Chondrocyte (in vitro differentiated cells): ENCODE measurements at regions not wholly inside any gene's neighbourhood (a gene's known extent, or its start where the extent isn't known, plus 50 kb on each side); places are given as distances from the start of the nearest gene placed in this dataset.

Source experiments
- DNase-seq: peaks from one replicate; pipeline ENCODE4 v3.0.0; 2021; ENCODE audit warnings: mixed read lengths, low spot score
- H3K27ac Mint-ChIP-seq: one replicate; pipeline ENCODE4 v1.8.0; 2021; ENCODE audit warnings: mild to moderate bottlenecking, moderate library complexity, mixed read lengths; ENCODE audit not compliant: unreplicated experiment
- H3K27me3 Mint-ChIP-seq: 2 replicates; pipeline ENCODE4 v1.8.0; 2021; ENCODE audit warnings: low read depth, mixed read lengths
- H3K36me3 Mint-ChIP-seq: 2 replicates; pipeline ENCODE4 v1.8.0; 2021; ENCODE audit warnings: low read depth, mixed read lengths
- H3K4me1 Mint-ChIP-seq: 2 replicates; pipeline ENCODE4 v1.8.0; 2021; ENCODE audit warnings: low read depth, mild to moderate bottlenecking, mixed read lengths
- H3K4me3 Mint-ChIP-seq: one replicate; pipeline ENCODE4 v1.8.0; 2021; ENCODE audit warnings: mild to moderate bottlenecking, moderate library complexity, mixed read lengths; ENCODE audit not compliant: unreplicated experiment
- H3K9me3 Mint-ChIP-seq: 2 replicates; pipeline ENCODE4 v1.8.0; 2021; ENCODE audit warnings: low read depth, mixed read lengths
- CTCF ChIP-seq: fragments of 200-600 bp; sonication (generic); IDR thresholded peaks from 2 replicates; pipeline ENCODE4 v1.5.0; 2021; ENCODE audit warnings: antibody characterized with exemption, mild to moderate bottlenecking, moderate library complexity

- Mint-ChIP-seq H3K27me3 (no peaks in the 10 kb centered on the region), H3K27ac (no peak overlapping the region), H3K36me3 (peaks cover 6% of the 10 kb centered on the region), H3K4me1 (peaks cover 31% of the 10 kb centered on the region), H3K9me3 (peaks cover 29% of the 10 kb centered on the region), H3K4me3 (no peak overlapping the region)
- DNase-seq, result no peak
- TF ChIP-seq CTCF, result no peak
Measured at GRCh38 chr9:115877852-115878438, 275.6 kb upstream of the PAPPA start.

GRCh38 chr9:115879451-115879850, 274.1 kb upstream of the PAPPA start:
- DNase-seq, result no peak
- H3K4me3 Mint-ChIP-seq, result no peak overlapping the region
- H3K36me3 Mint-ChIP-seq, result peaks cover 5% of the 10 kb centered on the region
- peaks cover 23% of the 10 kb centered on the region for H3K9me3 Mint-ChIP-seq
- no peak overlapping the region for H3K27ac Mint-ChIP-seq
- no peak for TF ChIP-seq CTCF
- peaks cover 46% of the 10 kb centered on the region for H3K4me1 Mint-ChIP-seq
- no peaks in the 10 kb centered on the region for H3K27me3 Mint-ChIP-seq

GRCh38 chr9:115880221-115880885, 273.2 kb upstream of the PAPPA start:
- Mint-ChIP-seq H3K4me3 (no peak overlapping the region), H3K4me1 (peaks cover 53% of the 10 kb centered on the region), H3K27ac (no peak overlapping the region), H3K36me3 (peaks cover 5% of the 10 kb centered on the region), H3K27me3 (no peaks in the 10 kb centered on the region), H3K9me3 (peaks cover 17% of the 10 kb centered on the region)
- no peak for TF ChIP-seq CTCF
- DNase-seq, result no peak

- no peak for DNase-seq
- Mint-ChIP-seq H3K27me3 (no peaks in the 10 kb centered on the region), H3K4me3 (no peak overlapping the region), H3K9me3 (no peaks in the 10 kb centered on the region), H3K36me3 (no peaks in the 10 kb centered on the region), H3K4me1 (peaks cover 51% of the 10 kb centered on the region), H3K27ac (peak overlapping the region; percentile 23)
- TF ChIP-seq CTCF, result no peak
Measured at GRCh38 chr9:115882911-115883310, 270.7 kb upstream of the PAPPA start.

GRCh38 chr9:115883467-115884329, 269.9 kb upstream of the PAPPA start:
- no peak overlapping the region for H3K4me3 Mint-ChIP-seq
- no peaks in the 10 kb centered on the region for H3K9me3 Mint-ChIP-seq
- DNase-seq, result no peak
- peaks cover 43% of the 10 kb centered on the region for H3K4me1 Mint-ChIP-seq
- H3K27ac Mint-ChIP-seq, result peak overlapping the region; percentile 23
- no peaks in the 10 kb centered on the region for H3K27me3 Mint-ChIP-seq
- peak; percentile 85 for TF ChIP-seq CTCF
- no peaks in the 10 kb centered on the region for H3K36me3 Mint-ChIP-seq
